ENCODE measurements at regions not wholly inside any gene's neighbourhood (a gene's known extent, or its start where the extent isn't known, plus 50 kb on each side); places are given as distances from the start of the nearest gene placed in this dataset.

DNA sequence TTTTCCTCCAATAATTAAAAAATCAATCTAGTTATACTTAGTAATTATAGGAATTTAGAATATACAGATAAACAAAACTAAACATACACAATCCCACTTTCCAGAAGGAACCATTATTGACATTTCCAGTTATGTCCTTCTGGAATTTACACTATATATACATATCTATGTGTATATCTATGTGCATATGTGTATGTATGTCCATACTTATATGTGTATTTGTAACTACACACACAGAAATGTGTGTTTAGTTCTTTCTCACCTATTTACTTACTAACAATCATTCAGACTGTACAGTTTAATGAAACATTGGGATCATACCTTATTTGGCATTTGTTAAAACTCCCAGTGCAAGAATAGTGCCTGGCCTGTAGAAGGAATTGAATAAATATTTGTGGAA, 126.4 kb downstream of the FHIP1A start:
- Histone ChIP-seq H2AFZ (ENCODE audit: low read depth, low read length) (no peak overlapping the region), H3K4me3 (ENCODE audit: low read length) (no peak overlapping the region), H3K27me3 (ENCODE audit: low read depth, low read length) (no peaks in the 10 kb centered on the region), H3K9me3 (ENCODE audit: insufficient read depth, low read length) (no peaks in the 10 kb centered on the region), H3K79me2 (ENCODE audit: low read length) (no peaks in the 10 kb centered on the region), H4K20me1 (ENCODE audit: insufficient read depth, low read length) (no peaks in the 10 kb centered on the region), H3K27ac (ENCODE audit: low read length) (no peak overlapping the region), H3K36me3 (replicated peaks; ENCODE audit: low read depth, low read length) (no peaks in the 10 kb centered on the region), H3K9ac (ENCODE audit: low read length) (no peak overlapping the region), H3K4me1 (ENCODE audit: low read length) (peaks cover 16% of the 10 kb centered on the region), H3K4me2 (ENCODE audit: low read length) (no peak overlapping the region)
- TF ChIP-seq, protein P1, sequence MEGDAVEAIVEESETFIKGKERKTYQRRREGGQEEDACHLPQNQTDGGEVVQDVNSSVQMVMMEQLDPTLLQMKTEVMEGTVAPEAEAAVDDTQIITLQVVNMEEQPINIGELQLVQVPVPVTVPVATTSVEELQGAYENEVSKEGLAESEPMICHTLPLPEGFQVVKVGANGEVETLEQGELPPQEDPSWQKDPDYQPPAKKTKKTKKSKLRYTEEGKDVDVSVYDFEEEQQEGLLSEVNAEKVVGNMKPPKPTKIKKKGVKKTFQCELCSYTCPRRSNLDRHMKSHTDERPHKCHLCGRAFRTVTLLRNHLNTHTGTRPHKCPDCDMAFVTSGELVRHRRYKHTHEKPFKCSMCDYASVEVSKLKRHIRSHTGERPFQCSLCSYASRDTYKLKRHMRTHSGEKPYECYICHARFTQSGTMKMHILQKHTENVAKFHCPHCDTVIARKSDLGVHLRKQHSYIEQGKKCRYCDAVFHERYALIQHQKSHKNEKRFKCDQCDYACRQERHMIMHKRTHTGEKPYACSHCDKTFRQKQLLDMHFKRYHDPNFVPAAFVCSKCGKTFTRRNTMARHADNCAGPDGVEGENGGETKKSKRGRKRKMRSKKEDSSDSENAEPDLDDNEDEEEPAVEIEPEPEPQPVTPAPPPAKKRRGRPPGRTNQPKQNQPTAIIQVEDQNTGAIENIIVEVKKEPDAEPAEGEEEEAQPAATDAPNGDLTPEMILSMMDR (IDR thresholded peaks at IDR 0.05; ENCODE audit: low read depth, low read length) = no peak
- no peak for TF ChIP-seq EZH2phosphoT487 (IDR thresholded peaks at IDR 0.05; ENCODE audit: low read depth)

DNA sequence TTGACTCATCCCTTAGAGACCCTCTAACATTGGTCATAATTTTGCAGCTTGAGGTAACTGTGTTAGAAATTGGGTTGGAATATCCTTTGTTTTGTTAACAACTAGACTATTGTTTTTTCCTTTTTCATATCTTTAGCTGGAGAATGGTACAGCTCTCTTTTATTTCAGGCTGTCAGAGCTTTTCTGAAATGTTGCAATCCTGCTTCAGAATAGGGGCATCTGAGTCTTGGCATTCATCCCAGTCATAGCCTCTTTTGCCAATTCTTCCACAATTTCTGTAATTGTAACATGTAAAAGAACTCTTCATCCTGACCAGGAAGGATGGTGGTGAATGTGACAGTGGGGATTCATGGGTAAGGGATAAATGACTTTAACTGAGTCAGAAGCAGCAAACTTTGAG, 128.7 kb downstream of the FHIP1A start:
- Histone ChIP-seq H3K9me3 (ENCODE audit: insufficient read depth, low read length) (no peaks in the 10 kb centered on the region), H3K27ac (ENCODE audit: low read length) (no peak overlapping the region), H3K4me3 (ENCODE audit: low read length) (no peak overlapping the region), H3K36me3 (replicated peaks; ENCODE audit: low read depth, low read length) (no peaks in the 10 kb centered on the region), H3K9ac (ENCODE audit: low read length) (no peak overlapping the region), H3K4me1 (ENCODE audit: low read length) (no peaks in the 10 kb centered on the region), H3K4me2 (ENCODE audit: low read length) (no peak overlapping the region), H2AFZ (ENCODE audit: low read depth, low read length) (no peak overlapping the region), H3K27me3 (ENCODE audit: low read depth, low read length) (no peaks in the 10 kb centered on the region), H4K20me1 (ENCODE audit: insufficient read depth, low read length) (no peaks in the 10 kb centered on the region), H3K79me2 (ENCODE audit: low read length) (no peaks in the 10 kb centered on the region)
- TF ChIP-seq EZH2phosphoT487 (IDR thresholded peaks at IDR 0.05; ENCODE audit: low read depth) = no peak
- TF ChIP-seq, protein P1 (IDR thresholded peaks at IDR 0.05; ENCODE audit: low read depth, low read length) = no peak

DNA sequence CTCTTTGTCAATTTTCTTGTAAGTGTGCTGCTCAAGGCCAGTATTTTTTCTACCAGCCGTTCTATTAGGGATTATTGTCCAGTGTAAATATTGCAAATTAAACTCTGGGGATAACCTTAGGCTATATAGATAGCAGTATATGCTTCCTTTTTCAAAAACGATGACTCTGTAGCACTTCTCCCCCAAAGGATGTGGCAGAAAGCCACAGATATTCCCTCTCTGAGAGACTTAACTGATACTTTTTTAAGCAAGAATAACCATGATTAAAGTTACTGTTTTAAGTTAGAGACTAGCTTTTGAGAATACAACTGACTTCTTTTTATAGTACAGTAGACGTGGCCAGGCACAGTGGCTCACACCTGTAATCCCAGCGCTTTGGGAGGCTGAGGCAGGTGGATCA, 130.0 kb downstream of the FHIP1A start:
- no peak overlapping the region for H3K9ac ChIP-seq (ENCODE audit: low read length)
- no peak overlapping the region for H3K4me3 ChIP-seq (ENCODE audit: low read length)
- H3K36me3 ChIP-seq (replicated peaks; ENCODE audit: low read depth, low read length) = no peaks in the 10 kb centered on the region
- no peak overlapping the region for H3K27ac ChIP-seq (ENCODE audit: low read length)
- H3K79me2 ChIP-seq (ENCODE audit: low read length) = no peaks in the 10 kb centered on the region
- no peaks in the 10 kb centered on the region for H4K20me1 ChIP-seq (ENCODE audit: insufficient read depth, low read length)
- TF ChIP-seq, protein P1 (IDR thresholded peaks at IDR 0.05; ENCODE audit: low read depth, low read length) = no peak
- TF ChIP-seq EZH2phosphoT487 (IDR thresholded peaks at IDR 0.05; ENCODE audit: low read depth) = no peak
- no peaks in the 10 kb centered on the region for H3K4me1 ChIP-seq (ENCODE audit: low read length)
- H3K9me3 ChIP-seq (ENCODE audit: insufficient read depth, low read length) = no peaks in the 10 kb centered on the region
- H2AFZ ChIP-seq (ENCODE audit: low read depth, low read length) = no peak overlapping the region
- no peaks in the 10 kb centered on the region for H3K27me3 ChIP-seq (ENCODE audit: low read depth, low read length)
- no peak overlapping the region for H3K4me2 ChIP-seq (ENCODE audit: low read length)

DNA sequence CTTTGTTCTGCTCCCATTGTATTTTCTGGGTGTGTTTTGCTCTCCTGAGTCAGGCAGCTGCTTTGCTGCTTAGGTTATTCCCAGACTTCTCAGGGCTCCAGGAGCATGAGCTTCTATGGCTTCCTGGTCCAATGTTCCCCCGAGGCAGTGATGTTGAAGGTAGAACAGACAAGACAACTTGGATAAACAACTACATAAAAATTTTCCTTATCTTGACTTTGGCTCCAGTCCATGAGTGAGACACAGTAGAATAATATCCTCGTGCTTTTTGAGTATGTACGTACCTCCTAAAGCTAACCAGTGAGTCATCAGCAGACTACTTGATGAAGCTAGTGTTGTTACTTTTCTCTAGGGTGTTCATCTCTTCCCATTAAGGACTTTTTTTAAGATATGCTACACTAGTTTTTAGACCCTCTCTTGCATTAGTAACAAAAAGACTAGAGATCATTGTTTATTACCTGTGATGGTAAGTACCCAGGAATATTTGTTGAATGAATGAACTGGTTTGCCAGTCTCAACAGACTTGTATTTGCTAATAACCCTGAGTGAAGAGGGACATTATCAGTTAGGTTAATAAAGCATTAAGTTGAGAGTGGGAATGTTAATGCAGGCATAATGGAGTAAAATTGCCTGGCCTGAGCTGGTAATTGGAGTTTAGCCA, 131.9 kb downstream of the FHIP1A start:
- Histone ChIP-seq H4K20me1 (ENCODE audit: insufficient read depth, low read length) (no peaks in the 10 kb centered on the region), H3K27ac (ENCODE audit: low read length) (no peak overlapping the region), H3K9ac (ENCODE audit: low read length) (no peak overlapping the region), H2AFZ (ENCODE audit: low read depth, low read length) (no peak overlapping the region), H3K4me2 (ENCODE audit: low read length) (no peak overlapping the region), H3K36me3 (replicated peaks; ENCODE audit: low read depth, low read length) (no peaks in the 10 kb centered on the region), H3K4me3 (ENCODE audit: low read length) (no peak overlapping the region), H3K9me3 (ENCODE audit: insufficient read depth, low read length) (no peaks in the 10 kb centered on the region), H3K27me3 (ENCODE audit: low read depth, low read length) (peaks cover 3% of the 10 kb centered on the region), H3K4me1 (ENCODE audit: low read length) (no peaks in the 10 kb centered on the region), H3K79me2 (ENCODE audit: low read length) (no peaks in the 10 kb centered on the region)
- TF ChIP-seq EZH2phosphoT487 (IDR thresholded peaks at IDR 0.05; ENCODE audit: low read depth) = no peak
- TF ChIP-seq, protein P1 (IDR thresholded peaks at IDR 0.05; ENCODE audit: low read depth, low read length) = no peak
